IMR-90 (cell line): ENCODE measurements at regions not wholly inside any gene's neighbourhood (a gene's known extent, or its start where the extent isn't known, plus 50 kb on each side); places are given as distances from the start of the nearest gene placed in this dataset.

Experiments
- ATAC-seq: fragments of 200-7000 bp; cut with Tn5 transposase; 2 replicates; pipeline ENCODE4 v1.9.1; 2020; ENCODE audit warnings: low read depth, mild to moderate bottlenecking, moderate library complexity
- BruUV-seq: library from RNA; stranded (reverse); fragments of 400-500 nt; replicated peaks from 2 replicates; lab custom pipeline; 2021; lab: Mats Ljungman, UMichigan
- CTCF ChIA-PET: fragments of 300-600 bp; formaldehyde crosslinking; extraction: SDS; loops from one replicate; lab custom pipeline; 2021; ENCODE audit warnings: antibody characterized with exemption; lab: Yijun Ruan, JAX
- POLR2A ChIA-PET: fragments of 300-600 bp; sonication (Branson Sonifier 250); formaldehyde crosslinking; loops from one replicate; lab custom pipeline; 2022; ENCODE audit warnings: antibody characterized with exemption; ENCODE audit not compliant: unreplicated experiment; lab: Charles Lee
- DNase-seq: peaks from one replicate; pipeline ENCODE4 v3.0.0; 2013
- H2AFZ ChIP-seq: replicated peaks from 2 replicates; pipeline ENCODE3; 2013; ENCODE audit warnings: low read length, mild to moderate bottlenecking; ENCODE audit not compliant: poor library complexity
- H2AK5ac ChIP-seq: 2 replicates; pipeline ENCODE4 v1.6.1; 2013; ENCODE audit warnings: low read depth, low read length, inconsistent platforms
- H2AK9ac ChIP-seq: replicated peaks from 2 replicates; pipeline ENCODE3; 2013; ENCODE audit warnings: mild to moderate bottlenecking, low read depth, low read length, moderate library complexity; ENCODE audit not compliant: poor library complexity
- H2BK120ac ChIP-seq: 2 replicates; pipeline ENCODE4 v1.6.1; 2013; ENCODE audit warnings: low read depth, low read length, inconsistent platforms
- H2BK15ac ChIP-seq: 3 replicates; pipeline ENCODE4 v1.6.1; 2013; ENCODE audit warnings: low read depth, low read length, inconsistent platforms
- H2BK20ac ChIP-seq: 2 replicates; pipeline ENCODE4 v1.6.1; 2013; ENCODE audit warnings: low read depth, mild to moderate bottlenecking, inconsistent platforms, low read length, moderate library complexity
- H2BK5ac ChIP-seq: 2 replicates; pipeline ENCODE4 v1.6.1; 2013; ENCODE audit warnings: mild to moderate bottlenecking, low read depth, low read length, inconsistent platforms; ENCODE audit not compliant: poor library complexity, severe bottlenecking
- H3K14ac ChIP-seq: replicated peaks from 2 replicates; pipeline ENCODE4 v1.6.1; 2013; ENCODE audit warnings: low read depth, low read length, inconsistent platforms
- H3K18ac ChIP-seq: 2 replicates; pipeline ENCODE4 v1.6.1; 2013; ENCODE audit warnings: low read depth, low read length, control low read depth
- H3K23ac ChIP-seq: 2 replicates; pipeline ENCODE4 v1.6.1; 2013; ENCODE audit warnings: low read depth, low read length, inconsistent platforms
- H3K27ac ChIP-seq: 2 replicates; pipeline ENCODE4 v1.5.1; 2013; ENCODE audit warnings: mild to moderate bottlenecking, control low read depth, low read length; ENCODE audit not compliant: insufficient read depth
- H3K27me3 ChIP-seq: 2 replicates; pipeline ENCODE4 v1.6.1; 2013; ENCODE audit warnings: low read length; ENCODE audit not compliant: control insufficient read depth, insufficient read depth
- H3K36me3 ChIP-seq: 2 replicates; pipeline ENCODE4 v1.6.1; 2013; ENCODE audit warnings: low read length, mixed read lengths; ENCODE audit not compliant: control insufficient read depth, insufficient read depth
- H3K4ac ChIP-seq: 2 replicates; pipeline ENCODE4 v1.6.1; 2013; ENCODE audit warnings: low read depth, low read length, inconsistent platforms
- H3K4me1 ChIP-seq: 2 replicates; pipeline ENCODE4 v1.6.1; 2013; ENCODE audit warnings: low read length, mixed read lengths; ENCODE audit not compliant: control insufficient read depth, insufficient read depth
- H3K4me2 ChIP-seq: 2 replicates; pipeline ENCODE4 v1.6.1; 2013; ENCODE audit warnings: low read depth, mild to moderate bottlenecking, control low read depth, low read length, moderate library complexity
- H3K4me3 ChIP-seq: 2 replicates; pipeline ENCODE4 v1.5.1; 2013; ENCODE audit warnings: low read depth, mild to moderate bottlenecking, control low read depth, low read length, moderate library complexity; ENCODE audit not compliant: insufficient read depth
- H3K56ac ChIP-seq: 2 replicates; pipeline ENCODE4 v1.6.1; 2013; ENCODE audit warnings: low read length, inconsistent platforms; ENCODE audit not compliant: insufficient read depth; ENCODE audit errors: extremely low read depth
- H3K79me1 ChIP-seq, 2 experiments: 2 replicates each; pipeline ENCODE4 v1.6.1; 2013; ENCODE audit warnings: low read length in 2 of 2, inconsistent platforms in 1 of 2, low read depth in 1 of 2
- H3K9ac ChIP-seq: 2 replicates; pipeline ENCODE4 v1.6.1; 2013; ENCODE audit warnings: low read depth, low read length, control low read depth
- H3K9me1 ChIP-seq: 2 replicates; pipeline ENCODE4 v1.6.1; 2013; ENCODE audit warnings: low read length, inconsistent platforms; ENCODE audit not compliant: insufficient read depth
- H3K9me3 ChIP-seq: 2 replicates; pipeline ENCODE4 v1.6.1; 2013; ENCODE audit warnings: low read length; ENCODE audit not compliant: control insufficient read depth, insufficient read depth
- H4K20me1 ChIP-seq: 2 replicates; pipeline ENCODE4 v1.6.1; 2013; ENCODE audit warnings: low read length, inconsistent platforms; ENCODE audit not compliant: insufficient read depth
- H4K5ac ChIP-seq: 2 replicates; pipeline ENCODE4 v1.6.1; 2013; ENCODE audit warnings: mild to moderate bottlenecking, low read depth, low read length, control low read depth
- H4K8ac ChIP-seq, 2 experiments: 2 replicates each; pipeline ENCODE4 v1.6.1; 2013; ENCODE audit warnings: low read depth in 2 of 2, low read length in 2 of 2, control low read depth in 1 of 2, inconsistent platforms in 1 of 2
- H4K91ac ChIP-seq: 2 replicates; pipeline ENCODE4 v1.6.1; 2013; ENCODE audit warnings: low read depth, low read length, inconsistent platforms; ENCODE audit not compliant: insufficient read depth
- BHLHE40 ChIP-seq: fragments of 150-350 bp; IDR thresholded peaks from 2 replicates; pipeline ENCODE4 v1.6.1; 2016; ENCODE audit warnings: mild to moderate bottlenecking, low read depth, low read length
- CEBPB ChIP-seq: IDR thresholded peaks from 2 replicates; pipeline ENCODE4 v1.6.1; 2012; ENCODE audit warnings: low read depth, low read length, improper control_type of control experiment
- CHD1 ChIP-seq: IDR thresholded peaks from 2 replicates; pipeline ENCODE4 v1.6.1; 2012; ENCODE audit warnings: low read depth, low read length, improper control_type of control experiment
- CTCF ChIP-seq: conservative IDR thresholded peaks from 2 replicates; pipeline ENCODE4 v1.5.1; 2012; ENCODE audit warnings: mild to moderate bottlenecking, low read depth, low read length, improper control_type of control experiment
- ELK1 ChIP-seq: fragments of 150-350 bp; IDR thresholded peaks from 2 replicates; pipeline ENCODE4 v1.6.1; 2016; ENCODE audit warnings: low read depth, mild to moderate bottlenecking, low read length, moderate library complexity, borderline replicate concordance
- MAFK ChIP-seq: IDR thresholded peaks from 2 replicates; pipeline ENCODE4 v1.6.1; 2012; ENCODE audit warnings: low read depth, low read length, improper control_type of control experiment
- MAZ ChIP-seq: IDR thresholded peaks from 2 replicates; pipeline ENCODE4 v1.6.1; 2012; ENCODE audit warnings: low read depth, mild to moderate bottlenecking, low read length, improper control_type of control experiment, moderate library complexity, borderline replicate concordance
- NFE2L2 ChIP-seq: fragments of 150-350 bp; IDR thresholded peaks from 2 replicates; pipeline ENCODE4 v1.6.1; 2016; ENCODE audit warnings: low read depth, mild to moderate bottlenecking, low read length
- RAD21 ChIP-seq: IDR thresholded peaks from 2 replicates; pipeline ENCODE4 v1.6.1; 2012; ENCODE audit warnings: low read length, improper control_type of control experiment
- SMC3 ChIP-seq: fragments of 150-350 bp; IDR thresholded peaks from 2 replicates; pipeline ENCODE4 v1.6.1; 2016; ENCODE audit warnings: low read depth, mild to moderate bottlenecking, antibody characterized with exemption, low read length, moderate library complexity
- WGBS, 2 experiments: methylation state at CpG; one replicate each; pipeline versions ENCODE4 v1.1.5 to v1.1.7; 2013; ENCODE audit warnings: missing lambda C conversion rate in 2 of 2; ENCODE audit not compliant: insufficient read length in 1 of 2; ENCODE audit errors: extremely low coverage in 2 of 2; 5-methylcytosine and 5-hydroxymethylcytosine counted together
- dilution Hi-C: fragments of 300-500 bp; cut with HindIII; formaldehyde crosslinking; loops from one replicate; pipeline ENCODE4 v1.14.3; 2018; ENCODE audit warnings: low sequenced_read_pairs; ENCODE audit not compliant: unreplicated experiment
- in situ Hi-C: fragments of 300-500 bp; cut with MboI; formaldehyde crosslinking; loops from 3 replicates; pipeline ENCODE4 v1.14.3; 2019; ENCODE audit warnings: low sequenced_read_pairs, inconsistent platforms, mixed read lengths
- intact Hi-C: fragments of 100-400 bp; cut with micrococcal nuclease; formaldehyde crosslinking; loops from 2 replicates; pipeline ENCODE4 v1.10.0; 2022

DNA sequence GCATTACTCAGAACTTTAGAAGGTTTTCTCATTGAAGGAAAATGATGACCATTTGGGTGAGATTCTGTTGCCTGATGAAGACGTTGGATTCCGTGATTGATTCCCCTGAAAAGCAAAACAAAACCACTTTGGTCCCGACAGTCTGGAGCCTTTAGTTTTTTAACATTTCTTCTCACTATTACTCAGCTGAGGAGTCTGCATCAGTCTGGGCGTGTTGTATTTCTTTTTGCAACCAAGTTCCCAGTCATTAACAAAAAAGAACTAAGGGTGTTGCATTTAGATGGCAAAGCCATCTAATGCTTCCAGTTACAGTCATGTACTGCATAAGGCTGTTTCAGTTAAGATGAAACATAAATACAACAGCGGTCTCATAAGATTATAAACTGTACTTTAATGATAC is 343.1 kb upstream of the CDH2 start:
- Histone ChIP-seq H4K5ac (no peak overlapping the region), H3K79me1 (no peaks in the 10 kb centered on the region), H3K36me3 (no peaks in the 10 kb centered on the region), H3K23ac (no peak overlapping the region), H3K9me1 (no peaks in the 10 kb centered on the region), H4K8ac (no peak overlapping the region), H3K27me3 (no peaks in the 10 kb centered on the region), H2AK5ac (no peak overlapping the region), H3K27ac (no peak overlapping the region), H2BK120ac (no peak overlapping the region), H3K14ac (no peak overlapping the region), H2AK9ac (no peak overlapping the region), H3K18ac (no peak overlapping the region), H4K91ac (no peak overlapping the region), H3K9me3 (peaks cover 2% of the 10 kb centered on the region; the same call in 1 of the 2 replicates), H3K4me1 (no peaks in the 10 kb centered on the region), H2AFZ (no peak overlapping the region), H3K9ac (no peak overlapping the region), H3K4me2 (no peak overlapping the region), H2BK5ac (no peak overlapping the region), H4K20me1 (no peaks in the 10 kb centered on the region), H2BK15ac (no peak overlapping the region), H3K4me3 (no peak overlapping the region), H3K4ac (no peak overlapping the region), H2BK20ac (no peak overlapping the region), H3K56ac (no peak overlapping the region)
- dilution Hi-C loops (no loop called here), in situ Hi-C loops (no loop called here), intact Hi-C loops (no loop called here)
- ChIA-PET CTCF (no interaction called here), POLR2A (no interaction called here)
- WGBS, 2 experiments = no CpG with 5 or more reads among the region's 5 CpGs
- no peak for TF ChIP-seq MAZ
- TF ChIP-seq CEBPB = no peak
- no peak for TF ChIP-seq SMC3
- no peak for TF ChIP-seq NFE2L2
- no peak for TF ChIP-seq CHD1
- TF ChIP-seq MAFK = no peak
- no peak for TF ChIP-seq CTCF
- TF ChIP-seq BHLHE40 = no peak
- TF ChIP-seq RAD21 = no peak
- TF ChIP-seq ELK1 = no peak
- no TSS peak for BruUV-seq
- no peak for DNase-seq
- ATAC-seq = no peak
